Muscle of arm (tissue), 1 donor: ENCODE measurements at regions not wholly inside any gene's neighbourhood (a gene's known extent, or its start where the extent isn't known, plus 50 kb on each side); places are given as distances from the start of the nearest gene placed in this dataset.
A peak's percentile ranks its signal among the peaks of the same experiment; 100 is the strongest.

Experiments used
- DNase-seq: peaks from one replicate; pipeline ENCODE4 v3.0.0-alpha.2; 2013

DNA sequence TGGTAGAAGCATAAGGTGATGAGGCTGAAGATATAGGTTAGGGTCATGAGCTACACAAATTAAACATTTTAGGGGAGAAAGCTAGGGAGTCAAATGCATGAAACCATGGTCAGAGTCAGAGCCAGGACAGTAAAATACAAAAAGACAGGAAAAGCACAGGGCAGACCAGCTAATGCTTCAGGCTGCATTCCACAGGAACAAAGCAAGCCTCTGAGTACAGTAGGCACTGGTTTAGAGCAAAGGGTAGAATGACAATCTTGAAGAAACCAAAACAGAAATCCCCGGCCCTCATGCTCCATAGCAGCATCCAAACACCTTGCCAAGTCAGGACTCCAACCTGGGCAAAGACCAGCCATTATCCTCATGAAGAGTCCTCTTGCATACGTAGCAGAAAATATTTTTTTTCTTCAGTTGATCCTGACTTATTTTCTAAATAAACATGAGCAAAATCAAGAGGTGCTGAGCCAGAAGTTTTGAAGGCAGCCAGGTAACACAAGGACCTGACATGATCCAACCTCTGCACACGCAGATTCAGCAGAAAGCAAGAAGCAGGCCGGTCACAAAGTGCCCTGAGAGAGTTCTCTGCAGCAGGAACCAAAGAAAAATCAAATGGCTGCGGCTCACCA, 273.1 kb downstream of the TTLL7 start:
- DNase-seq, result no peak

- DNase-seq, result no peak
Measured at GRCh38 chr1:83718338-83718737, 280.6 kb downstream of the TTLL7 start.

DNA sequence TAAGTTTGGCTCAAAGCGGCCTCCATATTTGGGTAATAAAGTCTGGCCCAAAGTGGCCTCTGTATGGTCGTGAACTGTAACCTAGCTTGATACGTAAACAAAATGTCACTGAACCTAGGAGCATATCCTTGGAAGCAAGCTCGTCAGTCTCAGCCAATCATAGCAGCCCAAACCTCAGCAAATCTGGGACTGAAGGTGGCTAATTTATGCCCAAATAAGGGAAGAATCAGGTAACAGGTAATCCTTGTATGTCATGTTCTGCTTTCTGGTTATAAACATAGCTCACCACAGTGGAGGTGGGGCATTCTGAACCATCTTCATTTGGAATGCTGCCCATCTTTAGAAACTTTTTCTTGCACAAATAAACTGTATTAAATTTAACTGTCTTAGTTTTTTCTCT, 281.1 kb downstream of the TTLL7 start:
- DNase-seq, result no peak

DNA sequence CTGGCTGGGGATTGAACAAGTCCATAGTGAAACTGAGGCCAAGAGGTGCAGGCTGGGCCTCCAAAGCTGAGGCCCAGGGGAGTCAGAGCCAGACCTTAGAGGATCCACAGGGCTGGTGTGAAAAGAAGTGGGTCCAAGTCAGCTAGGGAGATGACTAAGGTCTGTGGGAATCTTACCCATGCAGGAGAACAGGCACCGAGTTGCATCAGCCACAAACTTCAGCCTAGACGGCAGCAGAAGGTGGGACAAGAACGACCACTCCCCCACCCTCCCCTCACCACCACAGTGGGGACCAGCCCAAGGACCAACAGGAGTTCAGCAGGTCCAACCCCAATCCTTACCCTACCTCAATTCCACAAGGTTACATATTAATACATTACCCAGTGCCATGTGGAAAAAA, 282.3 kb downstream of the TTLL7 start:
- no peak for DNase-seq

GRCh38 chr1:83715550-83715949, 283.4 kb downstream of the TTLL7 start:
- no peak for DNase-seq

GRCh38 chr1:83709662-83710061, 289.3 kb downstream of the TTLL7 start:
- DNase-seq, result no peak

- no peak for DNase-seq
Measured at GRCh38 chr1:83706354-83706938, 292.5 kb downstream of the TTLL7 start.

DNA sequence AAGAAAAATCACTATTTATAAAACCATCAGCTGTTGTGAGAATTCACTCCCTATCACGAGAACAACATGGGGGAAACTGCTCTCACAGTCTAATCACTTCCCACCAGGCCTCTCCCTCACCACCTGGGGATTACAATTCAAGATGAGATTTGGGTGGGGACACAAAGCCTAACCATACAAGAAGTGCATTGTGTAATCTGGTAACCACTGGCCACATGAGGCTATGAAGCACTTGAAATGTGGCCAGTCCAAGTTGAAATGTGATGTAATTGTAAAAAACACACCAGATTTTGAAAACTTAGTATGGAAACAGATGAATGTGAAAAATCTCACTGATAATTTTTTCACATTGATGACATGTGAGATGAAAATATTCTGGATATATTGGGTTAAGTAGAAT, 293.8 kb downstream of the TTLL7 start:
- DNase-seq, result no peak

- no peak for DNase-seq
Measured at GRCh38 chr1:83704350-83704749, 294.6 kb downstream of the TTLL7 start.

DNA sequence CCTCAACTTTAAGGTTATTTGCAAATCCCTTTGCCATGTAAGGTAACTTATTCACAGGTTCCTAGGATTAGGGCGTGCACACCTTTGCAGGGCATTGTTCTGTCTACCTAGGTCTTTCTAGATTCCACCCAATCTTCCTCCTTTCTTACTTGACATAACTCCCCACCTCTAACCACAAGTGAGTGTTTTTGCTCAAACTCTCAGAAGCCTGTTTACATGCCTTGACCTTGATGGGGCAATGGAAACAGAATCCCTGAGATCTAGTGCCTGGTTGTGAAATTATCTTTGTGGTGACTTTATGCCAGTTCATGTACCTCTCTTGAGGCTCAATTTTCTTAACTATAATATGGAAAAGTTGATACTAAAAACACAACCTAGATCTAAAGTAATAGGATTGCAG, 296.6 kb downstream of the TTLL7 start:
- no peak for DNase-seq

DNA sequence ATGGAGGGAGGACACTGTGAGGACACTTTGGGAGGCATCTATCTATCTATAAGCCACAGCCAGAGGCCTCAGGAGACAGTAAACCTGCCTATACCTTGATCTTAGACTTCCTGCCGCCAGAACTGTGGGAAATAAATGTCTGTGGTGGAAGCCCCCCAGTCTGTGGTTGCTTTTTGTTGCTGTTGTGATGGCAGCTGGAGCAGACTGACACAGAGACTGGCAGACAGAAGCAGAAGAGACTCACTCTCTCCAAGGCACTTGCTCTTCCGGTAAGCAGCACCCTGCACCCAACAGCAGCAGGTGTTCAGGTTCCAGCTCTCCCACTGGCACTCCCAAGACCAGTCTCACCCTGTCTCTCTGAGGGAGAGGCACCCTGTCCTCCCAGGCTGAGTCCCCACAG, 297.6 kb downstream of the TTLL7 start:
- DNase-seq, result no peak

DNA sequence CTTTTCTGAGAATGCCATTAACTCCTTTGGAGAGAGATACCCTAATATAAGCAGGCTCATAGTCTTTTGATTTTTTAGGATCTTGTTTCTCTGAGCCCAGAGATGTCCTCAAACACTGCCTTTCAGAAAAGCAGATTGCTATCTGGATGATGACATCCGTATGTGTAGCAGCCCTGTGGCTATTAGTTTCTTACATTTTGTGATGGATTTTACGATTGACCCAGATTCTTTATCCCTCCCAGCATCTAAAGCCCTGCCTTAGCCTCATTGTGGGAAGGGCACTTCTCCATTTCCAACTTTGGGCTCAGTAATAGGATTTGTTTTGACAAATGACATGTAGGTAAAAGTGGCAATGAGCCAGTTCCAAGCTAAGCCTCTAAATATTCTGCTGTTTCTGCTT, 300.3 kb downstream of the TTLL7 start:
- no peak for DNase-seq

- no peak for DNase-seq
Measured at GRCh38 chr1:83697961-83698360, 301.0 kb downstream of the TTLL7 start.

- no peak for DNase-seq
Measured at GRCh38 chr1:83697220-83697619, 301.7 kb downstream of the TTLL7 start.

- no peak for DNase-seq
Measured at GRCh38 chr1:83694449-83694848, 304.5 kb downstream of the TTLL7 start.

GRCh38 chr1:83693427-83694126, 305.4 kb downstream of the TTLL7 start:
- peak; percentile 0 for DNase-seq

DNA sequence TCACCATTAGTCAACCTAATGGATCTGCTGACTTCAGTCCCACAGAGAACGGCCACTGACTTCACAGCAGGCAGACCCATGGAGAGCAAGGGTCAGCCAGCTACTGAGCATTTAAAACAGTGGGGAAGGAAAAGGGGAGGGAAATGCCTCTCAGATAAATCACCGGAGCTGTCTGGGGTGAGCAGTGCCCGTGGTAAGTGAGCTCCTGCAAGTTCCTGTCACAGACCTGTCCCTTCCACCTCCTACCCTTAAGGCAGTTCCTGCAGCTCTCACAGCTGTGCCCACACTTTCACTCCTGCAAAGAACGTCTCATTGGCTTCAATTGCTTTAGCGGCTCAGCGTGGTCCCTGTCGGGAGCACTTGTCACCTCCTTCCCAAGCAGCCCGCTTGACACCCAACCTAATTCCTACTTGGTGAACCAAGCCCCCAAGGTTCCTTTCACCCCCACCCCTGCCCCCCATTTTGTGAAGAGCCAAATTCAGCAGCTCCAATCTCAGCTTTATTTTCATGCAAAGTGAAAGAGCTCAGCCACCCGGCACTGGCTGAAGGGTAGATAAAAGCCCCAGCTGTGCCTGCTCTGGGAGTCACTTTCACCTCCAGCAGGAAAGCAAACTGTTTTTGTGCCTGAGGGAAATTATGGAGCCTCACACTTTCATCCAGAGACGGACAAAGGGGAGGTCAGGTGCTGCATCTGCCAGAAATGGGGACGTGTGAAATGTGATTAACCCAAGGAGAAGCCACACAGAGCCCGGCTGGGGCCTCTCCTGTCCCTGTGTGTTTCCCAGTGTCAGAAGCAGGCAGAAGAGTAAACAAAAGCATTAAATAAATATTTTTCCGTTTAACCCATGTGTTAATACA, 306.2 kb downstream of the TTLL7 start:
- DNase-seq, result peak; percentile 11

GRCh38 chr1:83691953-83692500, 306.9 kb downstream of the TTLL7 start:
- DNase-seq, result no peak

DNA sequence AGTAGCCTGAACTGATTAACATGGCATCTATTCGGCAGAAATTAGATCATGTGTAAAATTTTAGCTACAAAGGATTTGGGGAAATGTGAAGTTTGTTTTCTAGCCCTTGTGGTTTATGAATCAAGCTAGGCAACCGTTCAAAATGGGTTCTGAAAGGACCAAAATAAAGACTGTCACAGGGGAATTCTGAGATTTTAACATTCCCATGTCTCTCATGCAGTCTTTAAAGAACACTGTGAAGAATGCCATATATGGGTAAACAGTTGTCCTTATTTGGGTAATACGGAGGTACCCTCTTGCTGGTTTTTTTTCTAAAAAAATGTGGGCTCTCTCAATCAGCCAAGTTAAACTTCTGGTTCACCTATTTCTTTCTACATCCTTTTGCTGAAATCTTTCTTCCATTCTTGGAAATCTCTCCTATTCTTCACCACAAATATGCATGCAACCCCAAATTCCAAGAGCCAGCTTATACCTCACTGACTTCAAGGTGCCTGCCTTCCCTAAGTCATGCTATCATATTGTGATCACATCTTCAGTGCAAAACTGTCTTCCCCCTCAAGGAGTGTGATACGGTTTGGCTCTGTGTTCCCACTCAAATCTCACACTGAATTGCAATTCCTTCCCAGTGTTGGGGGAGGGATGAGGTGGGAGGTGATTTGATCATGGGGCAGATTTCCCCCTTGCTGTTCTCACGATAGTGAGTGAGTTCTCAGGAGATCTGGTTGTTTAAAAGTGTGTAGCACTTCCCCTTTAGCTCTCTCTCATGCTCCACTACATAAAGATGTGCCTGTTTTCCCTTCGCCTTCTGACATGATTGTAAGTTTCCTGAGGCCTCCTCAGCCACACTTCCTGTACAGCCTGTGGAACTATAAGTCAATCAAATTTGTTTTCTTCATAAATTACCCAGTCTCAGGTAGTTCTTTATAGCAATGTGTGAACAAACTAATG, 308.7 kb downstream of the TTLL7 start:
- no peak for DNase-seq

DNA sequence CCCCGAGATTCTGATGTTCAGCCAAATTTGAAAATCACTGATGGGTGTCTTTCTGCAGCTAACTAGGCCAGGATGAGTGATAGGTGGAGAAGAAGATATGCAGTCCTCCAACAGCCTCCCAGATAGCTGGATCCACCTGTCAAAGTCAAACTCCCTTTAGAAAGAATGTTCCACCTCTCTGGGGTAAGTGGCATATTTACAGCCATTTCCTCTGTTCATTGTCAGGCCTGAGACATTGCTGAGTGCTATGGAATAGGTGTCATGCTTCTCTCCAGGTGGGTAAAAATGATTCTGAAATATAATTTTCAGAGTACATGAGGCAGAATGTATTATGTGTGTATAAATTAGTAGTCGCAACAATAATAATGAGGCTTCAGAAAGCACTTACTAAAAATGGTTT, 316.8 kb downstream of the TTLL7 start:
- no peak for DNase-seq

- no peak for DNase-seq
Measured at GRCh38 chr1:83676106-83676505, 322.8 kb downstream of the TTLL7 start.
